GM23338 (cell line): ENCODE measurements at regions not wholly inside any gene's neighbourhood (a gene's known extent, or its start where the extent isn't known, plus 50 kb on each side); places are given as distances from the start of the nearest gene placed in this dataset.

Experiments
- ATAC-seq: fragments of 200-7000 bp; cut with Tn5 transposase; 3 replicates; pipeline ENCODE4 v1.9.1; 2020
- DNase-seq: peaks from one replicate; pipeline ENCODE4 v3.0.0-alpha.2; 2015; ENCODE audit warnings: low spot score
- H2AFZ ChIP-seq: fragments of 200-600 bp; sonication (generic); 2 replicates; pipeline ENCODE4 v1.8.0; 2016; ENCODE audit warnings: antibody characterized with exemption, mild to moderate bottlenecking, moderate library complexity
- H3F3A ChIP-seq: fragments of 200-600 bp; sonication (generic); replicated peaks from 2 replicates; pipeline ENCODE4 v1.8.0; 2017; ENCODE audit warnings: antibody characterized with exemption, mixed run types, low read depth
- H3K27ac ChIP-seq: fragments of 200-600 bp; sonication (generic); 2 replicates; pipeline ENCODE4 v1.6.1; 2016; ENCODE audit warnings: low read depth
- H3K27me3 ChIP-seq: fragments of 200-600 bp; sonication (generic); 2 replicates; pipeline ENCODE4 v1.8.0; 2016; ENCODE audit warnings: mild to moderate bottlenecking, mixed run types, moderate library complexity; ENCODE audit not compliant: insufficient read depth
- H3K36me3 ChIP-seq: fragments of 200-600 bp; sonication (generic); 2 replicates; pipeline ENCODE4 v1.8.0; 2016; ENCODE audit warnings: mild to moderate bottlenecking; ENCODE audit not compliant: insufficient read depth
- H3K4me1 ChIP-seq: fragments of 200-600 bp; sonication (generic); 2 replicates; pipeline ENCODE4 v1.8.0; 2016; ENCODE audit warnings: mild to moderate bottlenecking, moderate library complexity; ENCODE audit not compliant: insufficient read depth
- H3K4me2 ChIP-seq: fragments of 200-600 bp; sonication (generic); 2 replicates; pipeline ENCODE4 v1.7.1; 2017; ENCODE audit warnings: mixed run types
- H3K4me3 ChIP-seq: fragments of 200-600 bp; sonication (generic); 2 replicates; pipeline ENCODE4 v1.6.1; 2016; ENCODE audit warnings: mixed run types
- H3K79me2 ChIP-seq: fragments of 200-600 bp; sonication (generic); replicated peaks from 2 replicates; pipeline ENCODE4 v1.8.0; 2017; ENCODE audit warnings: mild to moderate bottlenecking; ENCODE audit not compliant: insufficient read depth
- H3K9me2 ChIP-seq: fragments of 200-600 bp; sonication (generic); 2 replicates; pipeline ENCODE4 v1.8.0; 2017; ENCODE audit not compliant: insufficient read depth
- H4K20me1 ChIP-seq: fragments of 200-600 bp; sonication (generic); replicated peaks from 2 replicates; pipeline ENCODE4 v1.8.0; 2017; ENCODE audit warnings: mild to moderate bottlenecking; ENCODE audit not compliant: insufficient read depth
- H3K27ac Mint-ChIP-seq: 2 replicates; pipeline ENCODE4 v1.8.0; 2020; ENCODE audit warnings: inconsistent platforms, mild to moderate bottlenecking, moderate library complexity, mixed read lengths
- H3K27me3 Mint-ChIP-seq: 3 replicates; pipeline ENCODE4 v1.8.0; 2022; ENCODE audit warnings: low read depth, mild to moderate bottlenecking, moderate library complexity, mixed read lengths, inconsistent platforms; ENCODE audit not compliant: insufficient read depth, poor library complexity
- H3K36me3 Mint-ChIP-seq: 3 replicates; pipeline ENCODE4 v1.8.0; 2021; ENCODE audit warnings: low read depth, mild to moderate bottlenecking, inconsistent platforms, moderate library complexity, mixed read lengths
- H3K4me1 Mint-ChIP-seq: 3 replicates; pipeline ENCODE4 v1.8.0; 2020; ENCODE audit warnings: mild to moderate bottlenecking, inconsistent platforms, mixed read lengths
- H3K4me3 Mint-ChIP-seq: 3 replicates; pipeline ENCODE4 v1.8.0; 2021; ENCODE audit warnings: moderate library complexity, mild to moderate bottlenecking, inconsistent platforms, mixed read lengths
- H3K9me3 Mint-ChIP-seq: 3 replicates; pipeline ENCODE4 v1.8.0; 2020; ENCODE audit warnings: moderate library complexity, mild to moderate bottlenecking, inconsistent platforms, mixed read lengths
- ETS1 ChIP-seq: IDR thresholded peaks from 2 replicates; pipeline ENCODE4 v1.6.1; 2016; ENCODE audit warnings: antibody characterized with exemption
- EZH2 ChIP-seq: fragments of 200-600 bp; sonication (generic); IDR thresholded peaks from one replicate; pipeline ENCODE4 v1.8.0; 2017; ENCODE audit warnings: antibody characterized with exemption, mild to moderate bottlenecking, low read depth; ENCODE audit not compliant: unreplicated experiment
- JUNB ChIP-seq: IDR thresholded peaks from one replicate; pipeline ENCODE4 v1.6.1; 2016; ENCODE audit warnings: antibody characterized with exemption; ENCODE audit not compliant: unreplicated experiment
- NANOG ChIP-seq: IDR thresholded peaks from 2 replicates; pipeline ENCODE4 v1.6.1; 2016; ENCODE audit warnings: antibody characterized with exemption, borderline replicate concordance
- POLR2AphosphoS5 ChIP-seq: IDR thresholded peaks from 2 replicates; pipeline ENCODE4 v1.6.1; 2016; ENCODE audit warnings: antibody characterized with exemption, low read depth
- REST ChIP-seq: IDR thresholded peaks from one replicate; pipeline ENCODE4 v1.6.1; 2018; ENCODE audit warnings: antibody characterized with exemption; ENCODE audit not compliant: unreplicated experiment
- STAT1 ChIP-seq: IDR thresholded peaks from one replicate; pipeline ENCODE4 v1.6.1; 2016; ENCODE audit warnings: antibody characterized with exemption; ENCODE audit not compliant: unreplicated experiment
- ZNF331 ChIP-seq: fragments of 250-450 bp; sonication (Bioruptor Pico); IDR thresholded peaks from 2 replicates; pipeline ENCODE4 v1.5.0; 2020; ENCODE audit warnings: low read depth, mild to moderate bottlenecking, moderate library complexity
- TF ChIP-seq, protein P1 (sequence below), 2 experiments: fragments of 200-600 bp in 1 of 2; sonication (generic) in 1 of 2; conservative IDR thresholded peaks; 2 replicates each; pipeline versions ENCODE4 v1.5.1 to v1.6.1; 2016 to 2017; ENCODE audit warnings: antibody characterized with exemption in 2 of 2, low read depth in 2 of 2, mild to moderate bottlenecking in 2 of 2, moderate library complexity in 1 of 2

- no peak for TF ChIP-seq REST
These were observed 399.3 kb downstream of the BCL11A start (continued) for GRCh38 chr2:60154142-60154541.

- Histone ChIP-seq H2AFZ (no peak overlapping the region), H3K4me2 (no peak overlapping the region), H3K9me2 (peaks cover 3% of the 10 kb centered on the region; the same call in 1 of the 2 replicates), H4K20me1 (no peaks in the 10 kb centered on the region), H3F3A (no peaks in the 10 kb centered on the region), H3K4me3 (no peak overlapping the region), H3K36me3 (no peaks in the 10 kb centered on the region), H3K27ac (no peak overlapping the region), H3K79me2 (no peaks in the 10 kb centered on the region), H3K4me1 (no peaks in the 10 kb centered on the region), H3K27me3 (no peaks in the 10 kb centered on the region)
- no peaks in the 10 kb centered on the region for H3K4me1 Mint-ChIP-seq
- peaks cover 3% of the 10 kb centered on the region; the same call in 1 of the 3 replicates for H3K36me3 Mint-ChIP-seq
- no peaks in the 10 kb centered on the region for H3K27me3 Mint-ChIP-seq
- DNase-seq (peak; percentile 82), ATAC-seq (no peak)
- peaks cover 4% of the 10 kb centered on the region; the same call in 2 of the 3 replicates for H3K9me3 Mint-ChIP-seq
- H3K27ac Mint-ChIP-seq: no peak overlapping the region
- no peak overlapping the region for H3K4me3 Mint-ChIP-seq
- TF ChIP-seq STAT1 (no peak), JUNB (no peak), REST (no peak), NANOG (no peak), EZH2 (no peak), ZNF331 (CRISPR knock-in tag) (no peak), ETS1 (no peak), POLR2AphosphoS5 (no peak)
- TF ChIP-seq, protein P1, sequence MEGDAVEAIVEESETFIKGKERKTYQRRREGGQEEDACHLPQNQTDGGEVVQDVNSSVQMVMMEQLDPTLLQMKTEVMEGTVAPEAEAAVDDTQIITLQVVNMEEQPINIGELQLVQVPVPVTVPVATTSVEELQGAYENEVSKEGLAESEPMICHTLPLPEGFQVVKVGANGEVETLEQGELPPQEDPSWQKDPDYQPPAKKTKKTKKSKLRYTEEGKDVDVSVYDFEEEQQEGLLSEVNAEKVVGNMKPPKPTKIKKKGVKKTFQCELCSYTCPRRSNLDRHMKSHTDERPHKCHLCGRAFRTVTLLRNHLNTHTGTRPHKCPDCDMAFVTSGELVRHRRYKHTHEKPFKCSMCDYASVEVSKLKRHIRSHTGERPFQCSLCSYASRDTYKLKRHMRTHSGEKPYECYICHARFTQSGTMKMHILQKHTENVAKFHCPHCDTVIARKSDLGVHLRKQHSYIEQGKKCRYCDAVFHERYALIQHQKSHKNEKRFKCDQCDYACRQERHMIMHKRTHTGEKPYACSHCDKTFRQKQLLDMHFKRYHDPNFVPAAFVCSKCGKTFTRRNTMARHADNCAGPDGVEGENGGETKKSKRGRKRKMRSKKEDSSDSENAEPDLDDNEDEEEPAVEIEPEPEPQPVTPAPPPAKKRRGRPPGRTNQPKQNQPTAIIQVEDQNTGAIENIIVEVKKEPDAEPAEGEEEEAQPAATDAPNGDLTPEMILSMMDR (conservative IDR thresholded peaks at IDR 0.05; ENCODE audit: low read depth in 2 of 2): peak; percentile 70 to 97
These were observed 401.1 kb downstream of the BCL11A start for GRCh38 chr2:60152226-60152833.
